K562 (cell line): ENCODE measurements at regions not wholly inside any gene's neighbourhood (a gene's known extent, or its start where the extent isn't known, plus 50 kb on each side); places are given as distances from the start of the nearest gene placed in this dataset.

ENCODE experiments used
- CTCF ChIP-seq, 3 experiments: IDR thresholded peaks in 2 of 3; conservative IDR thresholded peaks in 1 of 3; 2 replicates each; pipeline ENCODE4 v1.5.1; 2011 to 2012; ENCODE audit warnings: low read length in 3 of 3, mild to moderate bottlenecking in 3 of 3, control low read depth in 2 of 3, improper control_type of control experiment in 1 of 3, inconsistent platforms in 1 of 3, low read depth in 1 of 3, mixed read lengths in 1 of 3, moderate library complexity in 1 of 3; ENCODE audit not compliant: insufficient read depth in 2 of 3
- CTCFL ChIP-seq: IDR thresholded peaks from 2 replicates; pipeline ENCODE4 v1.6.1; 2011; ENCODE audit warnings: borderline replicate concordance, low read depth, mild to moderate bottlenecking, moderate library complexity, low read length; ENCODE audit not compliant: insufficient read depth, poor library complexity, severe bottlenecking
- EZH2 ChIP-seq: IDR thresholded peaks from 2 replicates; pipeline ENCODE4 v1.6.1; 2012; ENCODE audit warnings: low read depth, mild to moderate bottlenecking, inconsistent platforms, low read length, borderline replicate concordance
- MXD1 ChIP-seq: fragments of 250-450 bp; sonication (Bioruptor Pico); IDR thresholded peaks from 2 replicates; pipeline ENCODE4 v1.8.0; 2021; ENCODE audit warnings: borderline replicate concordance, mild to moderate bottlenecking, moderate library complexity; ENCODE audit not compliant: poor library complexity, severe bottlenecking
- SMAD3 ChIP-seq: fragments of 450-650 bp; formaldehyde crosslinking; conservative IDR thresholded peaks from 2 replicates; pipeline ENCODE4 v1.4.0; 2020; ENCODE audit warnings: mild to moderate bottlenecking
- THAP12 ChIP-seq: fragments of 250-450 bp; sonication (Bioruptor Pico); IDR thresholded peaks from 2 replicates; pipeline ENCODE4 v1.9.0; 2021; ENCODE audit warnings: mild to moderate bottlenecking, inconsistent platforms
- ZBTB7A ChIP-seq: IDR thresholded peaks from 2 replicates; pipeline ENCODE4 v1.6.1; 2011; ENCODE audit warnings: low read depth, mild to moderate bottlenecking, low read length, moderate library complexity, borderline replicate concordance; ENCODE audit not compliant: control insufficient read depth

- no peak for TF ChIP-seq CTCF (IDR thresholded peaks at IDR 0.05 in 2 of 3, conservative IDR thresholded peaks at IDR 0.05 in 1 of 3; ENCODE audit: insufficient read depth in 2 of 3, low read depth in 1 of 3, low read length in 3 of 3)
- no peak for TF ChIP-seq ZBTB7A
- no peak for TF ChIP-seq SMAD3
- TF ChIP-seq MXD1 (CRISPR knock-in tag): no peak
- TF ChIP-seq THAP12 (CRISPR knock-in tag): no peak
- no peak for TF ChIP-seq EZH2
- TF ChIP-seq CTCFL: no peak
These were observed 127.1 kb downstream of the NMUR2 start for GRCh38 chr5:152277936-152278335.
